Karpas-422 (cell line): ENCODE measurements at regions not wholly inside any gene's neighbourhood (a gene's known extent, or its start where the extent isn't known, plus 50 kb on each side); places are given as distances from the start of the nearest gene placed in this dataset.

ENCODE experiments used
- DNase-seq: peaks from one replicate; pipeline ENCODE4 v3.0.0-alpha.2; 2015
- H2AFZ ChIP-seq: fragments of 200-600 bp; sonication (generic); 2 replicates; pipeline ENCODE4 v1.6.1; 2014; ENCODE audit warnings: antibody characterized with exemption, low read length, mixed read lengths
- H3K27ac ChIP-seq: fragments of 200-600 bp; sonication (generic); 2 replicates; pipeline ENCODE4 v1.5.1; 2014; ENCODE audit warnings: mild to moderate bottlenecking, low read length, moderate library complexity
- H3K27me3 ChIP-seq: fragments of 200-600 bp; sonication (generic); 2 replicates; pipeline ENCODE4 v1.6.1; 2014; ENCODE audit warnings: low read length, mixed read lengths
- H3K36me3 ChIP-seq: fragments of 200-600 bp; sonication (generic); 2 replicates; pipeline ENCODE4 v1.6.1; 2014; ENCODE audit warnings: low read length, mixed read lengths; ENCODE audit not compliant: insufficient read depth
- H3K4me1 ChIP-seq: fragments of 200-600 bp; sonication (generic); 2 replicates; pipeline ENCODE4 v1.6.1; 2014; ENCODE audit warnings: mild to moderate bottlenecking, low read length, mixed read lengths
- H3K4me2 ChIP-seq: fragments of 200-600 bp; sonication (generic); 2 replicates; pipeline ENCODE4 v1.6.1; 2014; ENCODE audit warnings: low read length, low read depth, mild to moderate bottlenecking; ENCODE audit not compliant: poor library complexity, severe bottlenecking
- H3K4me3 ChIP-seq: fragments of 200-600 bp; sonication (generic); 2 replicates; pipeline ENCODE4 v1.5.1; 2014; ENCODE audit warnings: mild to moderate bottlenecking, antibody characterized with exemption, low read length, mixed read lengths
- H3K79me2 ChIP-seq: fragments of 200-600 bp; sonication (generic); 2 replicates; pipeline ENCODE4 v1.6.1; 2014; ENCODE audit warnings: mild to moderate bottlenecking, low read length, mixed read lengths
- H3K9ac ChIP-seq: fragments of 200-600 bp; sonication (generic); 2 replicates; pipeline ENCODE4 v1.6.0; 2014; ENCODE audit warnings: low read length
- H3K9me2 ChIP-seq: fragments of 200-600 bp; sonication (generic), shearing (Covaris generic); replicated peaks from 2 replicates; pipeline ENCODE4 v1.6.0; 2014; ENCODE audit warnings: mild to moderate bottlenecking, low read length, moderate library complexity; ENCODE audit not compliant: insufficient read depth
- H3K9me3 ChIP-seq: fragments of 300-700, 200-600 bp; sonication (generic); 2 replicates; pipeline ENCODE4 v1.6.1; 2014; ENCODE audit warnings: low read length, mixed read lengths
- H4K20me1 ChIP-seq: fragments of 200-600 bp; sonication (generic); 2 replicates; pipeline ENCODE4 v1.6.1; 2014; ENCODE audit warnings: mild to moderate bottlenecking, antibody characterized with exemption, low read length, low read depth; ENCODE audit not compliant: insufficient read depth

DNA sequence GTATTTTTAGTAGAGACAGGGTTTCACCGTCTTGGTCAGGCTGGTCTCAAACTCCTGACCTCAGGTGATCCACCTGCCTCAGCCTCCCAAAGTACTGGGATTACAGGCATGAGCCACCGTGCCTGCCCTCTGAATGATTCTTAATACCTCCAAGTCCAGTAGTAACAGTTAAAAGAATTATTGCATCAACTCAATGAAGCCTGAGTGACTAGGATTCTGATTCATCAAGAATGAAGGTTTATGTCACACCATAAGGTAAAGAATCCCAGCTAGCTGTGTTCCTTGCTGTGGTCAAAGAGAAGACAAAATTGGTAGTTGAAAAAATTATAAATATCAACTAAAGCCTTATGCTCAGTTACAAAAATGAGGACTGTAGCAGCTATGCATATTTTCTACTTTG, 81.2 kb upstream of the ABCC4 start:
- Histone ChIP-seq H3K9me2 (no peaks in the 10 kb centered on the region), H3K4me2 (no peak overlapping the region), H3K36me3 (no peaks in the 10 kb centered on the region), H3K27ac (no peak overlapping the region), H3K9me3 (no peaks in the 10 kb centered on the region), H3K4me3 (no peak overlapping the region), H4K20me1 (no peaks in the 10 kb centered on the region; the same call in 1 of the 2 replicates), H3K27me3 (no peaks in the 10 kb centered on the region), H3K4me1 (peaks cover 8% of the 10 kb centered on the region), H3K79me2 (no peaks in the 10 kb centered on the region), H3K9ac (no peak overlapping the region), H2AFZ (no peak overlapping the region)
- DNase-seq = no peak

DNA sequence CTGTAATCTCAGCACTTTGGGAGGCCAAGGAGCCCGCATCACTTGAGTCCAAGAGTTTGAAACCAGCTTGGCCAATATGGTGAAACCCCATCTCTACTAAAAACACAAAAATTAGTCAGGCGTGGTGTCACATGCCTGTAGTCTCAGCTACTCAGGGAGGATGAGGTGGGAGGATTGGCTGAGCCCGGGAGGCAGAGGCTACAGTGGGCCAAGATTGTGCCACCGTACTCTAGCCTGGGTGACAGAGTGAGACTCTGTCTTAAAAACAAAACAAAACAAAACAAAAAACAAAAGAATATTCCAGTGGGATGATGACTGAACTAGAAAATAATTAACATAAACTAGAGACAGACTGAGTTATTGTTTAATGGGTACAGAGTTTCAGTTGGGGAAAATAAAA, 81.7 kb upstream of the ABCC4 start:
- H3K9ac ChIP-seq = no peak overlapping the region
- H4K20me1 ChIP-seq = no peaks in the 10 kb centered on the region; the same call in 1 of the 2 replicates
- H2AFZ ChIP-seq = no peak overlapping the region
- H3K9me2 ChIP-seq = no peaks in the 10 kb centered on the region
- H3K36me3 ChIP-seq = no peaks in the 10 kb centered on the region
- no peaks in the 10 kb centered on the region for H3K9me3 ChIP-seq
- H3K4me1 ChIP-seq = peaks cover 13% of the 10 kb centered on the region
- no peak overlapping the region for H3K4me2 ChIP-seq
- DNase-seq = no peak
- H3K27me3 ChIP-seq = no peaks in the 10 kb centered on the region
- H3K4me3 ChIP-seq = no peak overlapping the region
- H3K79me2 ChIP-seq = no peaks in the 10 kb centered on the region
- no peak overlapping the region for H3K27ac ChIP-seq

DNA sequence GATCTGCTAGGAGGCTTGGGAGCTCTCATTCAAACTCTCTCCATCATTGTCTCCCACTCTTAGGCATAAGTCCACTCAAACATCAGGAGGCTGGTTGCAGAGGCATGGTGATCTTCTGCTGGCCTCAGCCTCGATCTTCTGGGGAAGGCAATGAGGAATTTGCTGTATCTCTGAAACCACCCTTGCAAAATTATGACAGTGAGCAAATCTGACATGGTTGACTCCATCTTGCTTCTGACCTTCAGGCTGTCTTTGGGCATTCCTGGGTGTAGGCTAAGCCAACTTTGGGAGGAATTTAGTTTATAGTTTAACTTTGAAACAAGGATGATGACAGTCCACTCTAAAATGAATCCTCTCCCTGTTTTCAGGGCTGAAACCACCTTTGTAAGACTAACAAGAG, 84.1 kb upstream of the ABCC4 start:
- Histone ChIP-seq H3K4me2 (no peak overlapping the region), H3K4me1 (peaks cover 31% of the 10 kb centered on the region), H4K20me1 (no peaks in the 10 kb centered on the region; the same call in 1 of the 2 replicates), H3K36me3 (no peaks in the 10 kb centered on the region), H3K4me3 (no peak overlapping the region), H3K79me2 (no peaks in the 10 kb centered on the region), H3K27me3 (no peaks in the 10 kb centered on the region), H3K27ac (no peak overlapping the region), H3K9me2 (no peaks in the 10 kb centered on the region), H3K9ac (no peak overlapping the region), H3K9me3 (no peaks in the 10 kb centered on the region), H2AFZ (no peak overlapping the region)
- no peak for DNase-seq

DNA sequence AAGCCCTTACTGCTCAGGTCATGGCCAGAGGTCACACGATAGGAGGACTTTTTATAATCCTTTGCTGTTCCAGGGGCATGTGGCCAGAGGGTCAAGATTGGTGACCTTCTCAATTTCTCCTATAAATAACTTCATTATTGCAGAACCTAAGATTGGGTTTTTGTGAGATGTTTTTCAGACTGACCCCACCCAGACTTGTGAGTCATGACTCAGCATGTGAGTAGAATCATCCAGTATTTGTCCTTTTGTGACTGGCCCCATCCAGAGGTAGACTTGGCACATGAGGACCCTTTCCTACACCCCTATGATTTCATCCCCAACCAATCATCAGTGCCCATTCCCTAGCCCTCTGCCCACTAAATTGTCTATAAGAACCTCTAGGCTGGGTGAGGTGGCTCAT, 84.5 kb upstream of the ABCC4 start:
- no peaks in the 10 kb centered on the region for H3K9me2 ChIP-seq
- H3K4me3 ChIP-seq = no peak overlapping the region
- no peaks in the 10 kb centered on the region for H3K27me3 ChIP-seq
- no peak overlapping the region for H2AFZ ChIP-seq
- no peak overlapping the region for H3K27ac ChIP-seq
- no peaks in the 10 kb centered on the region for H3K79me2 ChIP-seq
- no peak overlapping the region for H3K4me2 ChIP-seq
- no peaks in the 10 kb centered on the region for H3K36me3 ChIP-seq
- no peaks in the 10 kb centered on the region for H3K9me3 ChIP-seq
- H3K9ac ChIP-seq = no peak overlapping the region
- peaks cover 29% of the 10 kb centered on the region for H3K4me1 ChIP-seq
- no peak for DNase-seq
- no peaks in the 10 kb centered on the region for H4K20me1 ChIP-seq

DNA sequence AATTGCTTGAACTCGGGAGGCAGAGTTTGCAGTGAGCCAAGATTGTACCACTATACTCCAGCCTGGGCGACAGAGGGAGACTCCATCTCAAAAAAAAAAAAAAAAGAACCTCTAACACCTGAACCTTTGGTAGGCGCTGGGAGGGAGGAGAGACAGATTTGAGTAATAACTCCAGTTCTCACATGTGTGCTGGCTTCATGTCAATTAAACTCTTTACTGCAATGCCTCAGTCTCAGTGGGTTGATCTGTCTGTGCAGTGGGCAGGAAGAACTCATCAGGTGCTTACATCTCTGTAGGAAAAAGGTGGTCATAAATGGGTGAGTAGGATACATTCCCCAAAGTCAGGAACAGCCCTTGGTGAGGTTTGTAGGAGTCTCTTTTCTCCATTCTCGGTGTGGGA, 85.1 kb upstream of the ABCC4 start:
- H3K36me3 ChIP-seq = no peaks in the 10 kb centered on the region
- no peak overlapping the region for H2AFZ ChIP-seq
- peak; percentile 14 for DNase-seq
- no peak overlapping the region for H3K9ac ChIP-seq
- H3K9me3 ChIP-seq = no peaks in the 10 kb centered on the region
- no peaks in the 10 kb centered on the region for H3K27me3 ChIP-seq
- H3K4me3 ChIP-seq = no peak overlapping the region
- no peaks in the 10 kb centered on the region for H4K20me1 ChIP-seq
- H3K27ac ChIP-seq = no peak overlapping the region
- H3K79me2 ChIP-seq = no peaks in the 10 kb centered on the region
- no peak overlapping the region for H3K4me2 ChIP-seq
- H3K9me2 ChIP-seq = no peaks in the 10 kb centered on the region
- H3K4me1 ChIP-seq = peaks cover 29% of the 10 kb centered on the region

DNA sequence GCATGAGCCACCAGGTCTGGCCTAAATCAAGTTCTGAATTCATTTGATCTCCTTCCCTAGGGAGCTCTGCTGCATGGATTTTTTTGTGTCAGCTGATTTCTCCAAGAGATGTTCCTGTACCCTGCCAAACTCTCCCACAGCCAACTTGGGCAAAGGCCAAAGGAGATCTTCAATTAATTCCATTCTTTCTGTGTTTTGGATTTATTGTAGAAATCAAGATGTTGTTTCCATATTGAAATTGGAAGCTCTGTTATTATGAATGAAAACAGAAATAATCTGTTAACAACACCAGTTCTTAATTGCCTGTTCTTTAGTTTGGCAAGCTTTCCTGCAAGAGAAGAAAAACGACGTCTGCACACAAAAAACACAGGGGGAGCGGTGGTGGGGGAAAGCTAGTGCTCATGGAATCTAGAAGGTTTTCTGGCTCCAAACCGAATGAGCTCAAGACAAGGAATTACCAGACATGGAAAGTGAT, 86.5 kb upstream of the ABCC4 start:
- H3K4me1 ChIP-seq = peaks cover 29% of the 10 kb centered on the region
- peak overlapping the region; percentile 22 for H3K4me2 ChIP-seq
- no peaks in the 10 kb centered on the region for H4K20me1 ChIP-seq
- no peak overlapping the region for H3K27ac ChIP-seq
- H3K9me3 ChIP-seq = no peaks in the 10 kb centered on the region
- no peaks in the 10 kb centered on the region for H3K9me2 ChIP-seq
- H3K9ac ChIP-seq = no peak overlapping the region
- DNase-seq = no peak
- no peaks in the 10 kb centered on the region for H3K36me3 ChIP-seq
- H3K4me3 ChIP-seq = no peak overlapping the region
- H3K27me3 ChIP-seq = no peaks in the 10 kb centered on the region
- H2AFZ ChIP-seq = no peak overlapping the region
- no peaks in the 10 kb centered on the region for H3K79me2 ChIP-seq

DNA sequence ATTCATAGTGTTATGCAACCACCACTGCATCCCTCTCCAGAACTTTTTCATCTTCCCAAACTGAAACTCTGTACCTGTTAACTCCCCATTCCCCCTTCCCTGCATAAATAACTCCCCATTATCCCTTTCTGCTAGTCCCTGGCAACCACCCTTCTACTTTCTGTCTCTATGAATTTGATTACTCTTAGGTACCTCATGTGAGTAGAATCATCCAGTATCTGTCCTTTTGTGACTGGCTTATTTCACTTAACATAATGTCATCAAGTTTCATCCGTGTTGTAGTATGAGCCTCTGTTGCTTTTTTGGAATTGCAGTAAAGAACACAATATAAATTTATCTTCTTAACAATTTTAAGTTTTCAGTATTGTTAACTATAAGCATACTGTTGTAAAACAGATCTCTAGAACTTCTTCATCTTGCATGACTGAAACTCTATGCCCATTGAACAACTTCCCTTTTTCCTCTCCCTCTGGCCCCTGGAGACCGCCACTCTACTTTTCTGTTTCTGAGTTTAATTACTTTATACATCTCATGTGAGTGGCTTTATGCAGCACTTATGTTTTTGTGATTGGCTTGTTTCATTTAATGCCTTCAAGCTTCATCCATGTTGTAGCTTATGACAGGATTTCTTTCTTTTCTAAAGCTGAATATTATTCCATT, 87.3 kb upstream of the ABCC4 start:
- peaks cover 29% of the 10 kb centered on the region for H3K4me1 ChIP-seq
- H3K9me2 ChIP-seq = no peaks in the 10 kb centered on the region
- H3K4me2 ChIP-seq = peak overlapping the region; percentile 52
- no peak overlapping the region for H3K27ac ChIP-seq
- H3K27me3 ChIP-seq = no peaks in the 10 kb centered on the region
- H3K9me3 ChIP-seq = no peaks in the 10 kb centered on the region
- H3K79me2 ChIP-seq = no peaks in the 10 kb centered on the region
- H3K4me3 ChIP-seq = peak overlapping the region; percentile 42
- no peaks in the 10 kb centered on the region for H4K20me1 ChIP-seq
- H3K36me3 ChIP-seq = no peaks in the 10 kb centered on the region
- no peak overlapping the region for H2AFZ ChIP-seq
- DNase-seq = peak; percentile 78
- H3K9ac ChIP-seq = no peak overlapping the region

DNA sequence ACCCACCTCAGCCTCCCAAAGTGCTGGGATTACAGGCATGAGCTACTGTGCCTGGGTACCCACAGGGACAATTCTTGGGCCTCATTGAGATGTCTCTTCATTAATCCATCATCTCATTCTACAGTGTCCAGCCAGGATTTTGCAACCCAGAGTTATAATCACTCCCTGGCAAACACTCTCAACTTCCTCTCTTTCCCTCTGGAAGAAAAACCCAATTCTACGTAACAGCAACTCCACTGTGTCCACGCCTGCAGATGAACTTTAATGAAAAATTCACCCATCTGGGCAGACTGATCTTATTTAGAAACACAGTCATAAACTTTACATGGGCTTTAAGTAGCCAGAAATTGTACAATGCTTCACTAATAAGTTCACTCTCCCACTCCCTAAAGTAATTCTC, 90.1 kb upstream of the ABCC4 start:
- no peaks in the 10 kb centered on the region for H3K27me3 ChIP-seq
- H3K4me3 ChIP-seq = no peak overlapping the region
- no peak for DNase-seq
- peaks cover 29% of the 10 kb centered on the region for H3K4me1 ChIP-seq
- no peak overlapping the region for H3K27ac ChIP-seq
- no peak overlapping the region for H3K4me2 ChIP-seq
- no peaks in the 10 kb centered on the region for H3K79me2 ChIP-seq
- no peaks in the 10 kb centered on the region for H4K20me1 ChIP-seq
- H3K9me3 ChIP-seq = no peaks in the 10 kb centered on the region
- H3K36me3 ChIP-seq = no peaks in the 10 kb centered on the region
- H2AFZ ChIP-seq = no peak overlapping the region
- H3K9ac ChIP-seq = no peak overlapping the region
- no peaks in the 10 kb centered on the region for H3K9me2 ChIP-seq
